Activated CD4-positive, alpha-beta T cell treated with anti-CD3 and anti-CD28 coated beads, Interleukin-2, amount 10 ng/mL, durations not matched to agents 24 days and 14 days (primary cell): ENCODE measurements at regions not wholly inside any gene's neighbourhood (a gene's known extent, or its start where the extent isn't known, plus 50 kb on each side); places are given as distances from the start of the nearest gene placed in this dataset.

ENCODE experiments used
- DNase-seq: peaks from one replicate; pipeline ENCODE4 v3.0.0; 2022
- H3K27ac Mint-ChIP-seq: one replicate; pipeline ENCODE4 v1.8.0; 2022; ENCODE audit warnings: mild to moderate bottlenecking, mixed read lengths
- H3K27me3 Mint-ChIP-seq: one replicate; pipeline ENCODE4 v1.8.0; 2022; ENCODE audit warnings: mixed read lengths
- H3K36me3 Mint-ChIP-seq: one replicate; pipeline ENCODE4 v1.8.0; 2022; ENCODE audit warnings: low read depth, mild to moderate bottlenecking, mixed read lengths
- H3K4me1 Mint-ChIP-seq: one replicate; pipeline ENCODE4 v1.8.0; 2021; ENCODE audit warnings: mixed read lengths
- H3K4me3 Mint-ChIP-seq: one replicate; pipeline ENCODE4 v1.8.0; 2022; ENCODE audit warnings: mild to moderate bottlenecking, moderate library complexity, mixed read lengths
- H3K9me3 Mint-ChIP-seq: one replicate; pipeline ENCODE4 v1.8.0; 2021; ENCODE audit warnings: mixed read lengths
- intact Hi-C: fragments of 100-400 bp; cut with micrococcal nuclease; formaldehyde crosslinking; loops from one replicate; pipeline ENCODE4 v1.15.1; 2023

DNA sequence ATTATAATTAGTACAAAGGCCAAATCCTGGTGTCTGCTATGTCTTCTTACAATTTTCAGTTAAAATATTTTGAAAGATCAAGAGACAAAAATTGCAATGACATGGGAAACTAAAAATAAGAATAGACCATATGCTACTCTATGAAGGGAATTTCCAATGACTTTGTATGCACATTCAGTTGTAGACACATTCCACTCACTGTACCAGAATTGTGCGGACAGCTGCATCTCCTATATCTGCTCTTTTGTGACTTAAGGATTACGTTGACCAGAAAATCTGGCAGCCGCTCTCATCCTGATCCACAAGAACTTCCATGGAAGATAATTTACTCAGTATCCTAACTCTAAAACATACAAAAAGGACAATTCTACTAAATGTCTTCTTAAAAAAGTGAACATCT lies 493.9 kb upstream of the KCNMB2 start:
- Mint-ChIP-seq H3K9me3 (no peaks in the 10 kb centered on the region), H3K4me3 (no peak overlapping the region), H3K27me3 (no peaks in the 10 kb centered on the region), H3K4me1 (no peaks in the 10 kb centered on the region), H3K27ac (no peak overlapping the region), H3K36me3 (no peaks in the 10 kb centered on the region)
- intact Hi-C loops, result no loop called here
- no peak for DNase-seq

DNA sequence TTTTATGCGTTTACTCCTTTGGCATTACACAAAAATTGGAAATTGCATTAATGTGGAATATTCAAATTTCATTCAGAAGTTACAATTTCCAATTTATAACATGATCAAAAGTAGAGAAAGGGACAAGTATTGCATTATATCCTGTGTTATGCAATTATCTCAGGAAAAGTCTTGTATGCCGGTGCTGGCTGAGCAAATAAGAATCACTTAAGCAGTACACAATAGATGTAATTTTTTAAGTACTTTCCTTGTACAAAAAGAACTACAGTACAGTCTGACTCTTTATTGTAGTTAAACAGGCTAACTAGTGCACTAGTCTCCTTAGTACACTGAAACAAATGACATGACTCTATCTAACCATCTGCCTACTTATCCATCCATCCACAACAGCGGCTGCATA lies 493.2 kb upstream of the KCNMB2 start:
- no peaks in the 10 kb centered on the region for H3K36me3 Mint-ChIP-seq
- H3K27ac Mint-ChIP-seq, result no peak overlapping the region
- H3K4me1 Mint-ChIP-seq, result no peaks in the 10 kb centered on the region
- no peaks in the 10 kb centered on the region for H3K27me3 Mint-ChIP-seq
- no peaks in the 10 kb centered on the region for H3K9me3 Mint-ChIP-seq
- H3K4me3 Mint-ChIP-seq, result no peak overlapping the region
- intact Hi-C loops, result no loop called here
- no peak for DNase-seq

DNA sequence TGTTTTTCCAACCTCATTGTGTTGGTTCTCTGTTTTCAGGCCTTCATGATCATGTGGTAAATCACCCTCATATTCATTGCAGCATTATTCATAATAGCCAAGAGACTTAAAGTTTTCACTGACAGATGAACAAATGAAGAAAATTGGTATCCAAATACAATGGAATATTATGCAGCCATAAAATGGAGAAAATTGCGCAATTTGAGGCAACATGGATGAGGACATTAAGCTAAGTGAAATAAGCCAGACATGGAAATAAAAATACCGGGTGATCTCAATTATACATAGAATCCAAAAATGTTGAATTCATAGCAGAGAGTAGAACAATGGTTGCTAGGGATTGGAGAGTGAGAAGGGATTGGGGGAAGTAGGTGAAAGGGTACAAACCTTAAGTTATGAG lies 491.9 kb upstream of the KCNMB2 start:
- no peaks in the 10 kb centered on the region for H3K9me3 Mint-ChIP-seq
- H3K4me1 Mint-ChIP-seq, result no peaks in the 10 kb centered on the region
- DNase-seq, result no peak
- H3K36me3 Mint-ChIP-seq, result no peaks in the 10 kb centered on the region
- no peak overlapping the region for H3K27ac Mint-ChIP-seq
- H3K4me3 Mint-ChIP-seq, result no peak overlapping the region
- H3K27me3 Mint-ChIP-seq, result no peaks in the 10 kb centered on the region
- intact Hi-C loops, result no loop called here

DNA sequence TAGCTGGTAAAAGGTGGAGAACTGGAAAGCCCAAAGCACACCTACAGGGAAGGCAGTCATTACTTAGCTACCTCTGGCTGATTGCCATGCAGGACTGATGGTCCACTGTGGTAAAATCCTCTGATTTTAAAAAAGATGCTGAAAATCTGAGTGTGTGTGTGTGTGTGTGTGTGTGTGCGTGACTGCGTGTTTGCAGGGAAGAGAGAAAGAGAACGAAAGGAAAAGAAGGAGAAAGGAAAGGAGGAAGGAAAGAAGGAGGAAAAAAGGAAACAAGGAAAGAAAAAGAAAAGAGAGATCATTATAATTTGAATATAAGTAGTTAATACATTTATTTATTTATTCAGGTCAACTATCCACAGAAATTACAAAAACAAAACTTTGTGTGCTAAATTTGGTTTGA lies 488.7 kb upstream of the KCNMB2 start:
- Mint-ChIP-seq H3K4me1 (no peaks in the 10 kb centered on the region), H3K27ac (no peak overlapping the region), H3K27me3 (no peaks in the 10 kb centered on the region), H3K36me3 (no peaks in the 10 kb centered on the region), H3K9me3 (no peaks in the 10 kb centered on the region), H3K4me3 (no peak overlapping the region)
- intact Hi-C loops, result no loop called here
- no peak for DNase-seq

DNA sequence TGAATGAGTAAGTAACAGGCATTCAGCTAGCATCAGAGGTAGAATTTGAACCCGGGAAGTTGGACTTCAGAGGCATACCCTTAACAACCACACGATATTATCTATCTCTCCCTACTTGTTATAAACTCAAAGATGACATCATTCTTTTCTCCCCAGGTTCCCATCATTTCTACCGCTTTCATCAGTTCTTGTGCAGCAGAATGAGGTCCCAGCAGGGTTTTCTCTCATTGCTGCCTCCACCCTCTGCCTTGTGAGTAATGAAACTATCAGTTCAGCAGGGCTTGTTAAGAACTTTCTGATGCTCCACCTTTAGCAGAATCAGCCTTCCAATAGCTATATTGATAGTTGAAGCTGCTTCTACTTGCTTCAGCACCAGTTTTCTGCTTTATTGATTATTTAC lies 487.5 kb upstream of the KCNMB2 start:
- no peaks in the 10 kb centered on the region for H3K27me3 Mint-ChIP-seq
- H3K36me3 Mint-ChIP-seq, result no peaks in the 10 kb centered on the region
- no peak overlapping the region for H3K27ac Mint-ChIP-seq
- no peak overlapping the region for H3K4me3 Mint-ChIP-seq
- no peaks in the 10 kb centered on the region for H3K4me1 Mint-ChIP-seq
- intact Hi-C loops, result no loop called here
- no peak for DNase-seq
- H3K9me3 Mint-ChIP-seq, result no peaks in the 10 kb centered on the region

DNA sequence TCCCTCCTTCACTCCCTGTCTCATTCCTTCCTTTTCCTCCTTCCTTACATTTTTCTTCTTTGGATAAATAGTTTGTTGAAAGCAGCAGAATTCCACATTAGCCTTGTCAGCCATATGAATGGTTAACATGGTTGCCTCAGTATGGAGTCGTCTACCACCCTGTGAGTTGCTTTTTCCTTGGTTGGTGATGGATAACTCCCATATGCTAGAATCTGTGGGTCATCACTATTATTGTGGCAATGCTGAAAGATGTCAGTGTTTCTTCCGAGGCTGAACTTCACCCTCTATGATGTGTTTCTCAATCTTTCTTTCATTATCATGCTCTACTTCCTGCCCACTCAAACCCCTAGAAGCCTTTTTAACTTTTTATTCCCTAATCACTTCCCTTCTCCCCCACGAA lies 481.8 kb upstream of the KCNMB2 start:
- H3K27me3 Mint-ChIP-seq, result no peaks in the 10 kb centered on the region

DNA sequence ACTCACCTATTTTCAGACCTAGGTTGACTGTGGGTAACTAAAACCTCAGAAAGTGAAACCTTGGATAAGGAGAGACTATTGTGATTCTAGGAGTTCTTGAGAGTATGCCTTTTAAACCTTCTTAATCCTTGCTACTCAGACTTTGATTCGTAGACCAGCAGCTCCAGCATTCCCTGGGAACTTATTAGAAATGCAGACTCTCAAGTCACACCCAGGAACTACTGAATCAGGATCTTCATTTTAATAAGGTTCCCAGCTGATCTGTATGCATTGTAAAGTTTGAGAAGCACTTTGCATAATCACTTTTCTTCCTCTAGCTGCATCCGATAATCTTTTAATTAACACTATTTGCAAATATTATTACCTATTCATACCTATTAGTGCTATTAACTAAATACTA lies 480.3 kb upstream of the KCNMB2 start:
- Mint-ChIP-seq H3K4me3 (no peak overlapping the region), H3K27me3 (no peaks in the 10 kb centered on the region)

More for the DNA sequence above, 481.8 kb upstream of the KCNMB2 start:
- DNase-seq, result no peak
- Mint-ChIP-seq H3K36me3 (no peaks in the 10 kb centered on the region), H3K9me3 (no peaks in the 10 kb centered on the region), H3K27ac (no peak overlapping the region), H3K4me1 (no peaks in the 10 kb centered on the region), H3K4me3 (no peak overlapping the region)
- intact Hi-C loops, result no loop called here

DNA sequence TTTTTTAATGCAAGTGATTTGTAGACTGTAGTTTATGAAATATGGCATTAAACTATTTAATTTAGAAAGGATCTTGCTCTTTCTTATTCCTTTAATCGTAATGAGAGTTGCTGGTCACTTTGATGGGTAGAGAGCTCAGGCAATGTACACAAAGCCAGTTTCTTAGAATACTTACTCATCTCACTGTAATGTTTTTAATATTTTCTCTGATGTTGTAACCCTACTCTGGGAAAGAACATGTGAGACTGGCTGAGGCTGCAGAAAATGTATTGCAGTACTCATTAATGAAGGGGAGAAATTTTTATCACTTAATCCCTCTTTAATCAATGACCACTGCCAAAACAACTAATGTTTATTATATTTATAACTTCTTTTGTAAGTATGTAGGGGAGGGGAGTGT lies 479.4 kb upstream of the KCNMB2 start:
- no peak overlapping the region for H3K4me3 Mint-ChIP-seq
- no peaks in the 10 kb centered on the region for H3K4me1 Mint-ChIP-seq
- H3K36me3 Mint-ChIP-seq, result no peaks in the 10 kb centered on the region
- DNase-seq, result no peak
- intact Hi-C loops, result no loop called here
- H3K27me3 Mint-ChIP-seq, result no peaks in the 10 kb centered on the region
- no peak overlapping the region for H3K27ac Mint-ChIP-seq
- H3K9me3 Mint-ChIP-seq, result no peaks in the 10 kb centered on the region

More for the DNA sequence above, 480.3 kb upstream of the KCNMB2 start:
- no peak overlapping the region for H3K27ac Mint-ChIP-seq
- no peaks in the 10 kb centered on the region for H3K36me3 Mint-ChIP-seq
- H3K9me3 Mint-ChIP-seq, result no peaks in the 10 kb centered on the region
- no peak for DNase-seq
- no peaks in the 10 kb centered on the region for H3K4me1 Mint-ChIP-seq
- intact Hi-C loops, result no loop called here

DNA sequence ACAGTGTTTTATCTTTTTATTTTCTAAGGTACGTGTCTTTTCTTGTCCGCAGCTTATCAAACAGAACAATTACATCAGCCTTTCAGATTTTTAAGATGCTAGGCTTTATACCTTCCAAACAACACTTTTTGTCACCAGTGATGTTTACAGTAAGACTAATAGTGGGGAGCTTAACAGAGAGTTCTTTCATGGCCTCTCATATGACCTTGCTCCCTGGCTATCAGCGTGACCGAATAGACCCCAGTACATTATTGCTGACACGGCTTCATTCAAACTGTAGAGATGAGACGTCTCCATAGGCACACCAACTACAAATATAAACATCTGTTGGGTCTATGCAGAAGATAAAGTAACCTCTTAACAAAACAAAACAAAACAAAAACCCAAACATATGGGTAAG lies 477.6 kb upstream of the KCNMB2 start:
- Mint-ChIP-seq H3K27ac (no peak overlapping the region), H3K4me3 (no peak overlapping the region), H3K27me3 (no peaks in the 10 kb centered on the region), H3K36me3 (no peaks in the 10 kb centered on the region), H3K4me1 (no peaks in the 10 kb centered on the region), H3K9me3 (no peaks in the 10 kb centered on the region)
- DNase-seq, result no peak
- intact Hi-C loops, result no loop called here

DNA sequence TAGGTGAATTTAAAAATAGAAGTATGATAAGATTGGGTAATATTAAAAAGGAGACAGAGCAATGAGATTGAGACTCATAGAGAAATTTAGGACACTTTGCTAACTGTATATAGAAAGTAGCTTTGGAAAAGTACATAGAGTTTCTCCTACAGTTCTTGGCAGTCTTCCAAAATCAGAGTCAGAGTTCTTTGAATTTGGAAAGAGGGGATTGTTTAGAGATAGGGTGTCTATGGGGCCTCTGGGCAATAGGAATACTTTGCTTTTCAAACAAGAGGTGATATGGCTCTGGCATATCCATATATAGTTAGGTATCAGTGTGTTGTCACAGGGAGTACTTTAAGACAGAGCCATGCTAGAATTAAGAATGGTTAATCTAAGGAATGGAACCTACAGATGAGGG lies 477.1 kb upstream of the KCNMB2 start:
- H3K27me3 Mint-ChIP-seq, result no peaks in the 10 kb centered on the region
- H3K27ac Mint-ChIP-seq, result no peak overlapping the region
- no peak for DNase-seq
- no peaks in the 10 kb centered on the region for H3K9me3 Mint-ChIP-seq
- no peaks in the 10 kb centered on the region for H3K4me1 Mint-ChIP-seq
- intact Hi-C loops, result no loop called here
- H3K36me3 Mint-ChIP-seq, result no peaks in the 10 kb centered on the region
- H3K4me3 Mint-ChIP-seq, result no peak overlapping the region

DNA sequence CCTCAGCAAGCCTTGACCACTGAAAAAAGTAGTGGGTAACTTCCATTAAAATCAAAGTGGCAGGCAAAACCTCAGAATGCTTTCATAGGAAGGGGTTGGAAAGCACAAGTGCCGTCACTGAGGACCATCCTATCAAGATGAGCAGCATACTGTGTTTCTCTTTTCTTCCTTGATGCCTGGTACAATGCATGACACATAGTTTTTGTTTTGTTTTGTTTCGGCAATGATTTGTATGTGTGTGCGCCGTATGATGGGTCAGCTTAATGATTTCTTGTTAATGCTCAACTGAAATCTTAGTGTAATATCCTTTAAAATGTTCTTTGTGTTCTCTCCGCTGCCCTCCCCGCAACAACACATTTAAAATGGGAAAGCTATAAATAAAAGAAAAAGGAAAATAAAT lies 476.4 kb upstream of the KCNMB2 start:
- no peaks in the 10 kb centered on the region for H3K4me1 Mint-ChIP-seq
- no peaks in the 10 kb centered on the region for H3K36me3 Mint-ChIP-seq
- no peak for DNase-seq
- no peak overlapping the region for H3K27ac Mint-ChIP-seq
- H3K4me3 Mint-ChIP-seq, result no peak overlapping the region
- intact Hi-C loops, result no loop called here
- H3K27me3 Mint-ChIP-seq, result no peaks in the 10 kb centered on the region
- no peaks in the 10 kb centered on the region for H3K9me3 Mint-ChIP-seq

DNA sequence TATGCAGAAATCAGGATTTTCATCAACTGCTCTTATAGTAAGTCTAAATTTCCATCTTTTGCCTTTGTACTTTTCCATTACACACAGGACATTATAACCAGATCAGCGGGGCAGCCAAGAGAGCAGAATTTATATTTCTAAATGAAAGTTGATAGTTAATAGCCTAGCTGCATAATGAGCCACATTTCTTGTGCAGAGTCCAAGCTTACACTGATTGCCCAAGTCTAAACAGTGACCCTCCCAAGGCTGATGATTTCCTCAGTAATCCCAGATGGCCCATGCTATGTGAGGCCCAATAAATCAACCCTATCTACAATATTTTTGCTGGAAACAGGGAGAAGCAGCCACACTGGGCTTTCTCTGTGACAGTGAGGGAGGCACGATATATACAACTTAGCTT lies 475.8 kb upstream of the KCNMB2 start:
- H3K9me3 Mint-ChIP-seq, result no peaks in the 10 kb centered on the region
- no peak for DNase-seq
- H3K4me1 Mint-ChIP-seq, result no peaks in the 10 kb centered on the region
- no peak overlapping the region for H3K27ac Mint-ChIP-seq
- no peak overlapping the region for H3K4me3 Mint-ChIP-seq
- H3K36me3 Mint-ChIP-seq, result no peaks in the 10 kb centered on the region
- H3K27me3 Mint-ChIP-seq, result no peaks in the 10 kb centered on the region
- intact Hi-C loops, result no loop called here

DNA sequence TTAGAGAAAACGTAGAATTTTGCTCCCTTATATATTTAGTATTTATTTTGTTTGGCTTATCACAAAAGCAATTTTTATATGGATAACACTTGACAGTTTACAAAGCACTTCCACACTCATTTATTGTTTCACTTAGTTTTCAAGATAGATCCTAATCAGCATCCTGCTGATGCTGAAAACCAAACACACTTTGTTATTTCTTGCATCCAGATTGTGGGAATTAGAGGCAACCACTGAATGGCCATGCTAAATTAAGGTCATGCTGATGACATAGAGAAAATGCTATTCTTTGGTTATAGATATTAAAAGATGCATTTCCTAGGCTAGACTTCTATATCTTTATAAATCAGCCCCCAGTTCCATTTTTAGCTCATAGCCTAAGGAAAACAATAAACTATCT lies 474.1 kb upstream of the KCNMB2 start:
- Mint-ChIP-seq H3K4me3 (no peak overlapping the region), H3K27me3 (no peaks in the 10 kb centered on the region), H3K9me3 (no peaks in the 10 kb centered on the region), H3K27ac (no peak overlapping the region), H3K36me3 (no peaks in the 10 kb centered on the region), H3K4me1 (no peaks in the 10 kb centered on the region)
- DNase-seq, result no peak
- intact Hi-C loops, result no loop called here

DNA sequence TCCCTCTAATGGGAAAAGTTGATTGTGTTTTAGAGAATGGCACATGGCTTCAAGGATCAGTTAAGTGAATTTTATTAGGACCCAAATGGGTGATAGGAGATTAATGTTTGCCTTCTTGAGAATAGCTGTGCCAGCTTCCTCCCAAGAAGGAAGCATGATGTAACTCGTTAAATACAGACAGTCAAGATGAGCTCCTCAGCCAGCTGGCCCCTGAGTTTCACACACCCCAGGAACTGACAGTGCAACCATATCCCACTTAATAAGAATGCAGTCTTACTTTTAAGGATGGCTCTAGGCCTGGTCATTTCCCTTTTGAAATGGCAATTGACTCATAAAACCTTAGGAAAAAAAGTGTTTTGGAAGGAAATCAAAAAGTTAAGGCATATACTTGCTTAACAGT lies 472.8 kb upstream of the KCNMB2 start:
- no peak for DNase-seq
- intact Hi-C loops, result no loop called here
- Mint-ChIP-seq H3K4me1 (no peaks in the 10 kb centered on the region), H3K9me3 (no peaks in the 10 kb centered on the region), H3K4me3 (no peak overlapping the region), H3K27me3 (no peaks in the 10 kb centered on the region), H3K36me3 (no peaks in the 10 kb centered on the region), H3K27ac (no peak overlapping the region)

DNA sequence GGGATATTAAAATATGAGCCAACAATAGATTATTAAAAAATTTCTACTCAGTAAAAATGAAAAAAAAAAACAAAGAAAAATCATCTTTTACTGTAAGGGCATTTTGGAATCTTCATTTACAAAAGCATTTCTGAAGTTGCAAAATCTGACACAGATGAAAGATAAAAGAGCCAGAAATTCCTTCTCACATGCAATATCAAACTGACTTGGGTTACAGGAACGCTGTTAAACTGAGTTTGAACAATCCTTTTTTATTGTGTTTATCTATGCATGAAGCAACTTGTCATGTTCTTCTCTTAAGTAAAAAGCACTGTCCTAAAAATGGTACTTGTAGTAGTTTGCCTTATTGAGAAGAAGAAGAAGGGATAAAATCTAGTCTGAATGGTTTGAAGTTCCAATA lies 468.5 kb upstream of the KCNMB2 start:
- no peak overlapping the region for H3K4me3 Mint-ChIP-seq
- H3K27ac Mint-ChIP-seq, result no peak overlapping the region
- no peaks in the 10 kb centered on the region for H3K4me1 Mint-ChIP-seq
- intact Hi-C loops, result no loop called here
- no peaks in the 10 kb centered on the region for H3K36me3 Mint-ChIP-seq
- DNase-seq, result no peak
- peaks cover 3% of the 10 kb centered on the region for H3K9me3 Mint-ChIP-seq
- no peaks in the 10 kb centered on the region for H3K27me3 Mint-ChIP-seq
